ENCODE measurements at regions not wholly inside any gene's neighbourhood (a gene's known extent, or its start where the extent isn't known, plus 50 kb on each side); places are given as distances from the start of the nearest gene placed in this dataset.
"Not testable (repeated sequence)": the region's sequence is repeated elsewhere in the genome, so short reads cannot be mapped to it uniquely, and the experiment has no call there.

DNA sequence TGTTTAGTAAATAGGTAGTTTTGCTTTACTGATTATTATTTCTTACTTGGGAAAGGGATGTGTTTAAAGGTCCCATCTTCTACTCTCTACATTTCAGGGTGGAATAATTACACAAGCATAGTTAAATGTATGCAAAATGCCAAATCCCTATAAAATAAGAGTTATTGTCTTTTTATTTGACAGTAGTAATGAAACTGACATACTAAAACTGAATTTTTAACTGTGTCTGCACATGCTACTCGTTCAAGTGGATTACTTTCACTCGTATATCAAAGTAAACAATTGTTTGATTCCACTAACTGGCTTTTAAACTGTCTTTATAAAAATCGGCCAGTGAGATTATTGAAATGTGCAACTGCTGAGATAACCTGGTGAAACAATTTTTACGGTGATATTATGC is 602.9 kb upstream of the ADGRB3 start:
- no peak overlapping the region for H3K4me3 ChIP-seq (ENCODE audit: control insufficient read depth, low read depth, low read length)
- no peak for TF ChIP-seq CTCF (IDR thresholded peaks at IDR 0.05; ENCODE audit: control insufficient read depth, insufficient read depth, low read depth, low read length, missing control alignments)
- DNase-seq (ENCODE audit: low read depth) = no peak

DNA sequence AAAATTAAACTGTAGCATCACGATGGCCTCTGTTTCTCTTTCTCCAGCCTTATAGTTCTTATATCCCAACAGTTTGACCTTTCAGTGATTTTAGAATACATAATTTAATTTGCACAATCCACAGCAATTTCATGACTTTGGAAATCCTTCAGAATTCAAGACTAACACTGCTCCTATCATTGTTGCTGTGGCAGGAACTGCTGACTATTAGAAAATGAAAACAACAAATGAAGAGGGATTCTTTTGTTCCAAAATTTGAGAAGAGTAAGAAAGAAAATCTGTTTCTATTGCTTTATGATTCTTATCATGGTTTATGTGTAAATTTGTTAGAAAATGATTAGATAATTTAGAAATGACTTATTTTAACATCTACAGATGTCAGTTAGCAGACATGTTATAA is 604.0 kb upstream of the ADGRB3 start:
- no peak overlapping the region for H3K4me3 ChIP-seq (ENCODE audit: control insufficient read depth, low read depth, low read length)
- no peak for TF ChIP-seq CTCF (IDR thresholded peaks at IDR 0.05; ENCODE audit: control insufficient read depth, insufficient read depth, low read depth, low read length, missing control alignments)
- no peak for DNase-seq (ENCODE audit: low read depth)

DNA sequence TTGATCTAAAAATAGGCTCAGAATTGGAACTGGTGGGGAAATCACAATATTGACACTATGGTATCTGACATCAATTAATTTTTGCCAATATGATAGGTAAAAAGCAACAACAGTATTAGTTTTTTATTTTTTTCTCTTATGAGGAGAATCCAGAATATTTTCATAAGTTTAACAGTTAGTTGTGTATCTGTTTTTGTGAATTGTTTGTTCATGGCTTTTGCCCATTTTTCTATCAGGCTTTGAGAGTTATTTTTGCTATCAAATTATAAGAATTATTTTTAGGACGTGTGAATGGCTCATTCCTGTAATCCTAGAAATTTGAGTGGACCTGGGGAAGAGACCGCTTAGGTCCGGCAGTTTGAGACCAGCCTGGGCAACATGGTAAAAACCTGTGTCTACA is 608.6 kb upstream of the ADGRB3 start:
- H3K4me3 ChIP-seq (ENCODE audit: control insufficient read depth, low read depth, low read length) = no peak overlapping the region
- no peak for DNase-seq (ENCODE audit: low read depth)
- TF ChIP-seq CTCF (IDR thresholded peaks at IDR 0.05; ENCODE audit: control insufficient read depth, insufficient read depth, low read depth, low read length, missing control alignments) = no peak

DNA sequence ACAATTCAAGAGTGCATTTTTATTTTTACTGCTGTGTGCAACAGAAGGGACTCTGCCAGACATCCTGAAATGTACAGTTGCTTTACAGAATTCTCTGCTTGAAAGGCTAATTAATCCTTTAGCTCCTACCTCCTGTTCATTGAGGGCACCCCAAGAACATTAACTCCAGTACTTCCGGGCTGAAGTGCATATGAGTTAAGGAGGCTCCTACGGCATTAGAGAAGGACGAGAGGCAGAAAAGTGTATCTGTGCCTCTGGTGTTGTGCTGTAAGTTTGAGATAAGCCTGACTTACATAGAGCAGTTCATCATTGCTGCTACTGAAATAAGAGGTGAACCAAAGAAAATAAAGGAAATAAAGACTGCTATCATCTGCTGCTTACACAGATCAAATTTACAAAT is 609.3 kb upstream of the ADGRB3 start:
- no peak overlapping the region for H3K4me3 ChIP-seq (ENCODE audit: control insufficient read depth, low read depth, low read length)
- no peak for DNase-seq (ENCODE audit: low read depth)
- no peak for TF ChIP-seq CTCF (IDR thresholded peaks at IDR 0.05; ENCODE audit: control insufficient read depth, insufficient read depth, low read depth, low read length, missing control alignments)

DNA sequence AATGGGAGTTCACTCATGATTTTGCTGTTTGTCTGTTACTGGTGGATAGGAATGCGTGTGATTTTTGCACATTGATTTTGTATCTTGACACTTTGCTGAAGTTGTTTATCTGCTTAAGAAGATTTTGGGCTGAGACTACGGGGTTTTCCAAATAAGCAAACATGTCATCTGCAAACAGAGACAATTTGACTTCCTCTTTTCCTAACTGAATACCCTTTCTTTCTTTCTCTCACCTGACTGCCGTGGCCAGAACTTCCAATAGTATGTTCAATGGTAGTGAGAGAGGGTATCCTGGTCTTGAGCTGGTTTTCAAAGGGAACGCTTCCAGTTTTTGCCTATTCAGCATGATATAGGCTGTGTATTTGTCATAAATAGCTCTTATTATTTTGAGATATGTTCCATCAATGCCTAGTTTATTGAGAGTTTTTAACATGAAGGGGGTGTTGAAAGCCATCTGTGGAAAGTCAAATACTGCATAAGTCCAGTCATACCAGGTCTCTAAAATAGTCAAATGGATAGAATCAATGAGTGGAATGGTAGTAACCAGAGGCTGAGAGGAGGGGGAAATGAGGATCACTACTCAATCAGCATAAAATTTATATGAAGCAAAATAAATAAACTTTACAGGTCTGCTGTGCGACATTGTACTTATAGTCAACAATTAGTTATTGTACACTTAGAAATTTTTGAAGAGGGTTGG is 610.4 kb upstream of the ADGRB3 start:
- H3K4me3 ChIP-seq (ENCODE audit: control insufficient read depth, low read depth, low read length) = no peak overlapping the region
- no peak for DNase-seq (ENCODE audit: low read depth)
- TF ChIP-seq CTCF (IDR thresholded peaks at IDR 0.05; ENCODE audit: control insufficient read depth, insufficient read depth, low read depth, low read length, missing control alignments) = no peak

- H3K4me3 ChIP-seq (ENCODE audit: control insufficient read depth, low read depth, low read length); DNase-seq (ENCODE audit: low read depth): not testable (repeated sequence)
Measured at GRCh38 chr6:68022968-68023367, 612.1 kb upstream of the ADGRB3 start.

GRCh38 chr6:68013780-68014515 is 621.1 kb upstream of the ADGRB3 start:
- no peak overlapping the region for H3K4me3 ChIP-seq (ENCODE audit: control insufficient read depth, low read depth, low read length)
- no peak for TF ChIP-seq CTCF (IDR thresholded peaks at IDR 0.05; ENCODE audit: control insufficient read depth, insufficient read depth, low read depth, low read length, missing control alignments)
- no peak for DNase-seq (ENCODE audit: low read depth)

All from AG09309 (cell line).